Pulmonary artery endothelial cell (primary cell): ENCODE measurements at regions not wholly inside any gene's neighbourhood (a gene's known extent, or its start where the extent isn't known, plus 50 kb on each side); places are given as distances from the start of the nearest gene placed in this dataset.
"Not testable (repeated sequence)": the region's sequence is repeated elsewhere in the genome, so short reads cannot be mapped to it uniquely, and the experiment has no call there.

Experiments
- DNase-seq: peaks from one replicate; pipeline ENCODE4 v3.0.0-alpha.2; 2011; ENCODE audit warnings: low read depth, low spot score

DNA sequence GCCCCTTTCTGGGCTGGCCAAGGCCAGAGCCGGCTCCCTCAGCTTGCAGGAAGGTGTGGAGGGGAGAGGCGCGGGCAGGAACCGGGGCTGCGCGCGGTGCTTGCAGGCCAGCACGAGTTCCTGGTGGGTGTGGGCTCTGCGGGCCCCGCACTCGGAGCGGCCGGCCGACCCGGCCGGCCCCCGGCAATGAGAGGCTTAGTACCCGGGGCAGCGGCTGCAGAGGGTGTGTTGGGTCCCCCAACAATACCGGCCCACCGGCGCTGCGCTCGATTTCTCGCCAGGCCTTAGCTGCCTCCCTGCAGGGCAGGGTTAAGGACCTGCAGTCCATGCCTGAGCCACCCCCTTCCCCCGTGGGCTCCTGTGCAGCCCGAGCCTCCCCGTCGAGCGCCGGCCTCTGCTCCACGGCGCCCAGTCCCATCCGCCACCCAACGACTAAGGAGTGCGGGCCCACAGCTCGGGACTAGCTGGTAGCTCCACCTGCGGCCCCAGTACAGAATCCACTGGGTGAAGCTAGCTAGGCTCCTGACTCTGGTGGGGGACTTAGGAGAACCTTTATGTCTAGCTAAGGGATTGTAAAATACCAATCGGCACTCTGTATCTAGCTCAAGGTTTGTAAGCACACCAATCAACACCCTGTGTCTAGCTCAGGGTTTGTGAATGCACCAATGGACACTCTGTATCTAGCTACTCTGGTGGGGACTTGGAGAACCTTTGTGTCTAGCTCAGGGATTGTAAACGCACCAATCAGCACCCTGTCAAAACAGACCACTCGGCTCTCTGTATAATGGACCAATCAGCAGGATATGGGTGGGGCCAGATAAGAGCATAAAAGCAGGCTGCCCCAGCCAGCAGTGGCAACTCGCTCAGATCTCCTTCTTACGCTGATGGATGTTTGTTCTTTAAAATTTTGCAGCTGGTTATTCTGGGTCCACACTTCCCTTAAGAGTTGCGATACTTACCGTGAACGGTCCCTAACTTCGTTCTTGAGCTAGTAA, 167.4 kb upstream of the RREB1 start:
- DNase-seq: no peak

DNA sequence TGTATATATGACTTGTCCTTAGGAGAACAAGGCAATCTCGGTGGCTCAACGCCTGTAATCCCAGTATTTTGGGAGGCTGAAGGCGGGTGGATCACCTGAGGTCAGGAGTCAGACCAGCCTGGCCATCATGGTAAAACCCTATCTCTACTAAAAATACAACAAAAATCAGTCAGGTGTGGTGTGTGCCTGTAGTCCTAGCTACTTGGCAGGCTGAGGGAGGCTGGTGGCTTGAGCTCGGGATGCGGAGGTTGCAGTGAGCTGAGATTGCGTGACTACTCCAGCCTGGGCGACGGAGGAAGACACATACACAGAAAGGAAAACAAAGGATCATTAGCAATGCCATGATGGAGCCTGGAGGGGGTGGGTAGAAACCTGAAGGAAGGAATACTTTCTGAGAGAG, 166.6 kb upstream of the RREB1 start:
- DNase-seq: no peak

DNA sequence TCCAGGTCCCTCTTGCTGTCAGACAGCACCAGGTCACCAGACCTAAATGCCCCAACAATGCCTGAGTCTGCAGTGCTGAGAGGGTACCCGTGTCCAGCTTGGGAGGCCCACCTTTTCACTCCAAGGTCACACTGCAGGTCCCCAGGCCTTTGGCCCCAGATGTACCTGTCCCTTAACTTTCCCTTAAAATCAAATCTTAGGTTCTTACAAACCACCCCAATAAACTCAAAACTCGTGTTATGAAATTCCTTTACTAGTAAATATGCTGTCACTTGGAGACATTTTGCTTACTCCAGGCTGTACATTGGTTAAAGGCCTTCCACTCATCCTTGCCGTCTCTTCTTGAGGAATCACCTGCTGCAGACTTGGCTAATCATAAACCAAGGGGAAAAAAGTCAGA, 165.7 kb upstream of the RREB1 start:
- no peak for DNase-seq

DNA sequence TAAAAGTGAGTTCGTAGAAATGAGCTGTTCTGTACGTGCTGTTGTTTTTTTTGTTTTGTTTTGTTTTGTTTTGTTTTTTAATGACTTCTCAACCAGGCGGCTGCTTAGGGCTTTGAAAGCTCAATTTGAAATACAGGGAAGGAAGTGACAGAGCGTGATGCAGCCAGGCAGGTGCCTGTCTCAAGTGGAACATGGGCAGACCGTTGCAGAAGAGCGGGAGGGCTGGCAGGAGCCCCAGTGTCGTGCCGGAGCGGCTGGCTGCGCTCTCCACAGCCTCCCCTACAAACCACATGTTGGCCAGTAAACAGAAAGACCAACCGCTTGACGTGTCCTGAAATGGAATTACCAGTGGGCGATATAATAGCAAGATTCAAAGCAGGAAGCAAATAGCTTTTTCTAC, 164.9 kb upstream of the RREB1 start:
- no peak for DNase-seq

DNA sequence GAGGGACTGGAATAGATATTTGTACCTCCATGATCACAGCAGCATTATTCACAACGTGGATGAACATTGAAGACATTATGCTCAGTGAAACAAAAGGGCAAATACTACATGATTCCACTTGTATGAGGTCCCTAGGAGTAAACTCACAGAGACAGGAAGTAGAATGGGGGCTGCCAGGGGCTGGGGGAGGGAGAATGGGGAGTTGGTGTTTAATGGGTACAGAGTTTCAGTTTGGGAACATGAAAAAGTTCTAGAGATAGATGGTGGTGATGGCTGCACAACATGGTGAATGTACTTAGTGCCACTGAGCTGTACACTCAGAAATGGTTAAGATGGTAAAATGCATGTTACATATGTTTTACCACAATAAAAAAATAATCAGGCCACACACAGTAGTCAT, 164.3 kb upstream of the RREB1 start:
- no peak for DNase-seq

DNA sequence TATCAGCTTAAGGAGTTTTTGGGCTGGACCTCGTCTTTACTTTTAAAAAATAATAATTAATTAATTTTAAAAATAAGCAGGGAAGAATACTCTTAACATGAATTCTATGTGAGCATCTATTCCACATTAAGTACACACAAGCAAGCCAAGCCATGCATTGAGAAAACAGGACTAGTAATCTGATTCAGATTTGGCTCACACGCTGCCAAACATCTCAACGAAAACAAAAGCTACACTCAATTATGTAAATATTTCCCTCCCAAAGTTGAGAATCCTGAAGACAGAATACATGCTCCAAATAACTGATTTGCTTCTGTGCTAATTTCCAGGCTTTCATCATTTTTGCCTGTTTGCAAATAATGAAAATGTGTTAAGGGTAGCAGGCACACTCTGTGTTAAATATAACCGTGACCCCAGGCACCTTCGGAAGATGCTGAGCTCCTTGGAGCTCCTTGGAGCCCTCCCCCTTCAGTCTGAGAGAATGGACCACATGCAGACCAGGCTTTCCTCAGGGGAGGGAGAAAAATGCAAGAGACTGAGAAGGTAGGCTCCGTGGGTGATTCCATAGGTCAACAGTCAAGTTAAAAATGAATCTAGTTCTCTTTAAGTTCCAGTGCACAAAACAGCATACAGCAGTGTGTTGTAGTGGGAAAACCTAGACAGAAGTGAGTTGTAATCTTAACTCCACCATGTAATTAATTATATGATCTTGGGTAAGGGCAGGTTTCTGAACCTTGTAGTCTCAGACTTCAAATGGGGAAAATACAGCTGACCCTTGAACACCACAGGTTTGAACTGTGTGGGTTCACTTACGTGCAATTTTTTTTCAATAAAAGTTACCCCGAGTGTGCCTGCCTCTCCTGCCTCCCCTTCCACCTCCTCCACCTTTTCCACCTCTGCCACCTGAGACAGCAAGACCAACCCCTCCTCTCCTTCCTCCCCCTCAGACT, 161.3 kb upstream of the RREB1 start:
- no peak for DNase-seq

DNA sequence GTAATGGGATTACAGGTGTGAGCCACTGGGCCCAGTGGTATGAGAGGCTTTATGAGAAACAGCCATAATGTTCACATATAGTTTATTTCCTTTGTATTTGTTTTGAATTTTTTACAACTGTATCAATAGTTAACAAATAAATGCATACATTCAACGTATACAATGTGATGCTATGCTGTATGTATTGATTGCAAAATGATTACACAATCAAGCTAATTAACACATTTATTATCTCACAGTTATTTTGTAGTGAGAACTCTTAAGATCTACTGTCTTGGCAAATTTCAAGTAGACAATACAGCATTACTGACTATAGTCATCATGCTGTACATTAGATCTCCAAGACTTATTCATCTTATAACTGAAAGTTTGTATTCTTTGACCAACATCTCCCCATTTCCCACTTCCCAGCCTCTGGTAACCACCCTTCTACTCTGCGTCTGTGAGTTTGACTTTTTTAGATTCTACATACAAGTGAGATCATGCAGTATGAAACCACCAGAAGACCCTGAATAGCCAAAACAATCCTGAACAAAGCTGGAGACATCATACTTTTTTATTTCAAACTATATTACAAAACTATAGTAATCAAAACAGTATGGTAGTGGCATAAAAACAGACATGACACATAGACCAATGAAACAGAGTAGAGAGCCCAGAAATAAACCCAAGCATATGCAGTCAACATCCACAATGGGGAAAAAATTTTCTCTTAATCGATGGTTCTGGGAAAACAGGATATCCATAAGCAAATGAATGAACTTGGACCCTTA, 157.2 kb upstream of the RREB1 start:
- no peak for DNase-seq

DNA sequence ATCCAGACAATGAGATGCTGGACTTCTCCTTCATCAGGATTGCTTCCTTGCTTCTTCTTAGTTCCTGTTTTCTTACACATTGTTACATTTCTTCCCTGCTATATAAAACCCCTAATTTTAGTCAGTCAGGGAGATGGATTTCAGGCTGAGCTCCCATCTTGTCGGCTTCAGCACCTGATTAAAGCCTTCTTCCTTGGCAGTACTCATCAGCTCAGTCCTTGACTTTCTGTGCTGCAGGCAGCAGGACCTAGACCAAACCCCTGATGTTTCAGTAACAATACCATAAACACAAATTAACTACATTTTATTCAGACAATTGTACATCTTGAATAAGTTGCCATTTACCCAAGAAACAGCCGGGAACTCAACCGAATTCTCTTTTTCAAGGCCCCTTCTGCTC, 156.4 kb upstream of the RREB1 start:
- DNase-seq: no peak

DNA sequence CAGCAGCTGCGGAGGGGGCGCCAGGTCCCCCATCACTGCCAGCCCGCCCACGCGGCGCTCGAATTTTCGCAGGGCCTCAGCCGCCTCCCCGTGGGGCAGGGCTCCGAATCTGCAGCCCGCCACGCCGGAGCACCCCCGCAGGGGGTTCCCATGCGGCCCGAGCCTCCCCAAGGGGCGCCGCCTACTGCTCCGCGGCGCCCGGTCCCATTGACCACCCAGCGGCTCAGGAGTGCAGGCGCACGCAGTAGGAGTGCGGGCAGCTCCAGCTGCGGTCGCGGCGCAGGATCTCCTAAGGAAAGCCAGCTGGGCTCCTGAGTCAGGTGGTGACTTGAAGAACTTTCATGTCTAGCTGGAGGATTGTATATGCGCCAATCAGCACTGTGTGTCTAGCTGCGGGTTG, 155.3 kb upstream of the RREB1 start:
- DNase-seq: no peak

DNA sequence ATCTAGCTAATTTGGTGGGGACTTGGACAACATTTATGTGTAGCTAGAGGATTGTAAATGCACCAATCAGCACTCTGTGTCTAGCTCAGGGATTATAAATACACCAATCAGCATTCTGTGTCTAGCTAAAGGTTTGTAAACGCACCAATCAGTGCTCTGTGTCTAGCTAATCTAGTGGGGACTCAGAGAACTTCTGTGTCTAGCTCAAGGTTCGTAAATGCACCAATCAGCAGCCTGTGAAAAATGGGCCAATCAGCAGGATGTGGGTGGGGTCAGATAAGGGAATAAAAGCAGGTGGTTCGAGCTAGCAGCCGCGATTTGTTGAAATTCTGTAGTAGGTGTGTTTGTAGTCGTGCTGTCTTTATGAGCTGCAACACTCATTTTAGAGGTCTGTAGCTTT, 154.8 kb upstream of the RREB1 start:
- DNase-seq: not testable (repeated sequence)

DNA sequence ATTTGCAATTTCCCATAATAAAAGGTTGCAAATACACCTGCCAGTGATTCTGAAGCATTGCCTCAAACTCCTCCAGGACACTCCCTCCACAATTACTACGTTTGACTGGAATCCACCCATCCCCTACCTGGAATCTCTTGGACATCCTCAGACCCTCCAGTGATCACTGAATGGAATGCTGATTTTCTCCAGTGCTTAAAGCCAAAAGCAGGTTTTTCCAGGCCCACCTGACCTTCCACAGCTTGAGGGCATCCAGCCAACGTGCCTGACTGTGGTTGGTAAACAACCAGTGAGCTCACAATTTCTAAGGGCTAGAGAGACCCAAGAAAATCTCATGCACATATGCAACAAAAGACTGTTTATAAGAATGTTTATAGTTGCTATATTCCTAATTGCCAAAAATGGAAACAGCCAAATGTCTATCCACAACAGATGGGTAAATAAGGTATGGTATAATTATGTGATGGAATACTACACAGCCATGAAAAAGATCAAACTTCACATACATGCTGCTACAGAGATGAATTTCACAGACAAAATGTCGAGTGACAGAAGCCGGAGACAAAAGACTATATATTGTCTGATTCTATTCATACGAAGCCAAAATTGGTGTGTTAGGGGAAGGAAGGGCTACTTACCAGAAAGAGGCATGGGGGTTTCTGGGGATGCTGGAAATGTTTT, 147.1 kb upstream of the RREB1 start:
- no peak for DNase-seq

DNA sequence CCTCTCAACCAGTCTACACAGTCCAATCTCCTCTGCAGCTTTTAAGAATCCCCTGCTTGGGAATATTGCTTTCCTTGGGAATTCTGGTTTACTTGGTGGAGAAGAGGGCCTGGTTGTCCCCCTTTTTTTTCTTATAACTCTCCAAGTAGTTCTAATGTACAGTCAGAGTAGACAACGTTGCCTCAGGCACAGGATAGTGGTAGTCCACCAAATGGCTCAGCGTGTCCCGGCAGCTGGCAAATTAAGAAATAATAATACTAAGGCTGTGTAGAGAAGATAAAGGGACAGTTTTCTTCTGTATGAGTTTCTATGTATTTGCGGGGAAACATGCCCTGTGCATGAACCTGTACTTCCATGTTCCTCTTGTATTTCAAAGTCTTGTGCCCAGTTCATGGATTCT, 145.7 kb upstream of the RREB1 start:
- no peak for DNase-seq

DNA sequence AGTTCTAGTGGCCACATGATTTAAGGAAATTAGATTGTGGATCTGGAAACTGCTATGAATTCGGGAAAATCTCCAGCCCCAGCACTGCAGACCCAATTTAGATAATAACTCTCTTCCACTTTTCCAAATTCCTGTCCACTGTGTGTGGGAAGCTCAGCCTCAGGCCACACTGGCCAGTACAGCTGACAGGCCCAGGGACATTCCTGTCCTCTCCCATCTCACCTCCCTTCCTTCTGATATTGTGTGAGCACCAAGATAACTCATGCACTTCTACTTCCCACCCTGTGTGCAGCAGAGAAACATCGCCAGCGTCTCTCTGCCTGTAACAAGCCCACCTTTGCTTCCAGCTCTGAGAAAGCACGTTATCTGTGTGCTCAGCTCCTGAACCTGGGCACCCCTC, 145.1 kb upstream of the RREB1 start:
- DNase-seq: no peak

DNA sequence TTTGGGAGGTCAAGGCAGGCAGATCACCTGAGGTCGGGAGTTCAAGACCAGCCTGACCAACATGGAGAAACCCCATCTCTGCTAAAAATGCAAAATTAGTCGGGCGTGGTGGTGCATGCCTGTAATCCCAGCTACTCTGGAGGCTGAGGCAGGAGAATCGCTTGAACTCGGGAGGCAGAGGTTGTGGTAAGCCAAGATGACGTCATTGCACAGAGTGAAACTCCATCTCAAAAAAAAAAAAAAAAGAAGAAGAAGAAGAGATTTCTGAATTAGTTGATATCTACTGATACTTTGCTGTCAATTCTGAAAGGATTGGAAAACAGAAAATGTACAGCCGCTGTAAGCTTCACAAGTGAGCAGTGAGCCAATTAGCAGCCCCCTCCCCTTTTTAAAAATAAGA, 144.4 kb upstream of the RREB1 start:
- DNase-seq: not testable (repeated sequence)

DNA sequence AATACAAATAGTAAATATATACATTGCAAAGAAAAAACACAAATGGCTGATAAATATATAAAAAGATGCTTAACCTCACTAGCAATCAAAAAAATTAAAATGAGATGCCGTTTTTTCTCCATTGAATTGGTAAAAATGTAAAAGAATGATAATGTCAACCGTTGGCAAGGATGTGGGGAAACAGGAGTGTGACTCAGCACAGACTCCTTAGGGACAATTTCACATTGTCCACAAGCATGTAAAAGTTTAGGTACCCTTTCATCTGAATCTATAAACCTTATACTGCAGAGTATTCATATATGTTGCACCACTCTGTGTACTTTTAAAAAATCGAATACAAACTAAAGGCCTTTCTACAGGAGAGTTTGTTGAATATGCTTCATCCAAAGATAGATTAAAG, 143.1 kb upstream of the RREB1 start:
- DNase-seq: no peak

DNA sequence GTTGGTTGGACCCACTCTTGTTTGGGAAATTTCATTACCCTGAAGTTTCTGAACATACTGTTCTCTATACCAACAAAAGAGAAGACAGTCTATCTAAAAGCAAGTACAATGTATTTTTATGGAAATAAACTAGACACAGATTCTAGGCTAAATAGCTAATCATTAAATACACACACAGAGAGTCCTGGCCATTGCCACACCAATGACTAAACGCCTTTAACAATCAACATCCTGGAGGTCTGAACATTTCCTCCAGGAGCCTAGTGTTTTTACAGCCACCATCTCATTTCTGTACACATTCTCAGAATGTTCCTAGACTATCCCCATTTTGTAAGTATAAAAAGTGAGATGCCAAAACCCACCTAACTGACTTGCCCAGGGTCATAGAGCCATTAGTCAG, 141.6 kb upstream of the RREB1 start:
- no peak for DNase-seq

DNA sequence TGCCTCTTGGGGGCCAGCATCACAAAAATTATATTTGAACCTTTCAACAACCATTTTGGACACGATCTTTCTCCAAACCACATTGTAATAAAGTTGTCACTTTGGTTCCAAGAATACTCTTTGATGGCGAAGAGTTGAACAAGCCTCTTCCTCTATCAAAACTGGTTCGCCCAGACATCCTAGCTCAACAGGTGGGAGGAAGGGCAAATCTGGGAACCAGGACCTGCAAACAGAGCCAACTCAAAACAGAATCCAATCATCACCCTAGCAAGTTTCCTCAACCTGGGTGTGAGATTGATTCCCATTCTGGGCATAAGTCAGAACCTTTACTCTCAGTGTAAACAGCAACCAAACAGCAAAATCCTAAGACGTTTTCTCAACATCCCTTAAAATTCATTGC, 141.2 kb upstream of the RREB1 start:
- DNase-seq: no peak

DNA sequence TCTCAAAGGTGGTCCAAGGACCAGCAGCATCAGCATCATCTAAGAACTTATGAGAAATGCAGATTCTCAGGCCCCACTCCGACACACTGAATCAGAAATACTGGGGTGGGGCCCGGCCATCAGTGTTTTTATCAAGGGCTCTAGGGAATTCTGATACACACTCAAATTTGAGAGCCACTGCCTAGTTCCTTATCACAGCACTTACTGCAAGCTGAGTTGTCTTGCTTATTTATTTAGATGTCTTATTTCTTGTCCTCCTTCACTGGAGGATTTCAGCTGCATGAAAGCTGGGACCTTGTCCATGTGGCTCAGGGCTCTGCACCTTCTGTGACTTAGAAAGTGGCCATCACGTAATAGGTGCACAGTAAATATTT, 139.4 kb upstream of the RREB1 start:
- no peak for DNase-seq

DNA sequence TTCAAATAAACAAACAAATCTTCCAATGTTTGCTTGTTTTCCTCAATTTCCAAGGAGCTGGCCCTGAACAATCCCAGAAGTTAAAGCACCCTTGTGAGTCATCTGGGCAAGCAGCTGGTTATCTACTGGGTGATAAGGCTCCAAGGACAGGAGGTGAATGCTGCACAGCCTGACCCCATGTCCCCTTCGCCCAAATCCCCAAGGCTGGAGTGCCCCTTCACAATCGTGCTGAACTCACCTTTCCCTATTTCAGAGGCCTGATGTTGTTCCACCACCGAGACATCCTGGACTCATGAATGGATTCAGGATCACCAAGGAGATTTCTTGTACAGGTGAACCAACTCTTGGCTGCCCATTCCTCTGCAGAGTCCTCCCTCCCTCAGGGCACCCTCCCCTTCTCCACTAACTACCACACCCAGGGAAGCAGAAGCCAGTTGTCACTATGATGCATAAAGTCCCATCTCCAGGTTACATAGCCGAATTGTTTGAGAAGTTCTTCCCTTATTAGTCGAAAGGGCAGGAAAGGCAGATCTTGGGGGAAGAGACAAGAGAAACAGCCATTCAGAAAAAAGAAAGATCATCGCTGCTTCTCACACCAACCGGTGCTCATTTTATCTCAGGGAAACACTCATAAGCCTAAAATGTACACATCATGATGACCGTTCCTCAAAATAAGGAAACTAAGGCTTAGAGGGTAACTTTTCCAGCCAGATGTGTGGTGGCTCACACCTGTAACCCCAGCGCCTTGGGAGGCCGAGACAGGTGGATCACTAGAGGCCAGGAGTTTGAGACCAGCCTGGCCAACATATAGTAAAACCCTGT, 138.8 kb upstream of the RREB1 start:
- no peak for DNase-seq

DNA sequence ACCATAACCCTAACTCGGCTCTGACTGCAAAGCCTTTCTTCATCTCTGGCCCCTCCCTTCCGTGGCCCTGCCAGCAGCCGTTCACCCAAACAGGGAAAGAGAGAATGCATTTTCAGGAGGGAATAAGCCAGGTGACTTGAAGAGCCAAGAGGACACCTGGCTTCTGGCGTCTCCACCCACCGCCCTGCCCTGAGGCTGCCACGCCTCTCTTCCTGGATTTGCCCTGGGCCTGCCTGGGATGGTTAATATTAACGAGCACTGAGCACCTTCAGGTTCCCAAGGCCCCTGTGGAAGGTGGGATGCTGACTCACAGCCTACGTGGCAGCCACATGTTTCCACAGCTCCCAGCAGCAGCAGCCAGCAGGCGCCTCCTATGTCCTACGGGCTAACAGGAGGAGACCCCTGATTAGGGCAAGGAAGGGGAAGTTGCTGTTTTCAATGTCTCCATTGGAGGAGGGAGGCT, 138.0 kb upstream of the RREB1 start:
- DNase-seq: no peak
